ENCODE measurements at regions not wholly inside any gene's neighbourhood (a gene's known extent, or its start where the extent isn't known, plus 50 kb on each side); places are given as distances from the start of the nearest gene placed in this dataset.

- TF ChIP-seq CTCF (IDR thresholded peaks at IDR 0.05; ENCODE audit: poor library complexity) (no peak), EZH2phosphoT487 (IDR thresholded peaks at IDR 0.05; ENCODE audit: low read depth, severe bottlenecking, unreplicated experiment) (no peak)
Observed at GRCh38 chr14:25753130-25753529, 703.2 kb upstream of the STXBP6 start.

Measured in hepatocyte (in vitro differentiated cells).